ENCODE measurements at regions not wholly inside any gene's neighbourhood (a gene's known extent, or its start where the extent isn't known, plus 50 kb on each side); places are given as distances from the start of the nearest gene placed in this dataset.

GRCh38 chr3:29141197-29141917 lies 139.5 kb upstream of the RBMS3 start:
- TF ChIP-seq CTCF (IDR thresholded peaks at IDR 0.05) = no peak
- TF ChIP-seq EP300 (IDR thresholded peaks at IDR 0.05) = no peak
- TF ChIP-seq POLR2A (IDR thresholded peaks at IDR 0.05) = no peak

Data from upper lobe of left lung (tissue), 4 donors.